Erythroblast (primary cell): ENCODE measurements at regions not wholly inside any gene's neighbourhood (a gene's known extent, or its start where the extent isn't known, plus 50 kb on each side); places are given as distances from the start of the nearest gene placed in this dataset.

ENCODE experiments used
- GATA1 ChIP-seq: IDR thresholded peaks from 2 replicates; pipeline ENCODE4 v1.6.1; 2011; ENCODE audit warnings: low read depth, mild to moderate bottlenecking, control low read depth, low read length, moderate library complexity
- POLR2A ChIP-seq: IDR thresholded peaks from 2 replicates; pipeline ENCODE4 v1.6.1; 2011; ENCODE audit warnings: mild to moderate bottlenecking, low read length

DNA sequence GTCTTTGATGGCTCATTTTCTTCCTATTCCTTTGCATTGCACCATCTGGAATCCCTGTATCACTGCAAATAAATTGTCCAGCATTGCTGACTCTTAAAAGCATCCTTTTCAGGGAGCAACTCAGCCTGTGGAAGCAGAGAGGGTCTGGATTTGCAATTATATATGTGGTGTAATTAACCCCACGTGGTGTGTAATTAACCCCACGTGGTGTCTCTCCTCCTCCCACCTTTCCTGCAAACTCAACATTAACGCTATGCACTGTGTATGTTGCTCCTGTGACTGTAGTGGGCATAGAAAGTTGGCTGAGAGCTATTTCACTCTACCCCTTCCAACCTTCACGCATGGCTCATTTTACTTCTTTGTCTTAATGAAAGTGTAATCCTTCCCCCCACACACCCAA is 689.0 kb upstream of the COBL start:
- TF ChIP-seq POLR2A (no peak), GATA1 (no peak)
